Subcutaneous abdominal adipose tissue (tissue), 5 donors: ENCODE measurements at regions not wholly inside any gene's neighbourhood (a gene's known extent, or its start where the extent isn't known, plus 50 kb on each side); places are given as distances from the start of the nearest gene placed in this dataset.

ENCODE experiments used
- H3K27ac ChIP-seq: one replicate; pipeline ENCODE4 v1.7.0; 2013; ENCODE audit warnings: low read depth, mild to moderate bottlenecking, inconsistent platforms, low read length, moderate library complexity
- H3K27me3 ChIP-seq, 5 donors: one replicate each; pipeline ENCODE4 v1.7.0; 2013; ENCODE audit warnings: low read length in 5 of 5, inconsistent platforms in 1 of 5; ENCODE audit not compliant: control insufficient read depth in 5 of 5, insufficient read depth in 4 of 5
- H3K36me3 ChIP-seq, 5 donors: one replicate each; pipeline ENCODE4 v1.7.0; 2013; ENCODE audit warnings: low read length in 5 of 5; ENCODE audit not compliant: control insufficient read depth in 5 of 5, insufficient read depth in 5 of 5
- H3K4me1 ChIP-seq, 5 donors: one replicate each; pipeline ENCODE4 v1.7.0; 2013; ENCODE audit warnings: low read length in 5 of 5, mild to moderate bottlenecking in 3 of 5, moderate library complexity in 1 of 5; ENCODE audit not compliant: control insufficient read depth in 5 of 5, insufficient read depth in 5 of 5
- H3K4me3 ChIP-seq, 5 donors: one replicate each; pipeline ENCODE4 v1.7.0; 2013; ENCODE audit warnings: low read length in 5 of 5, low read depth in 1 of 5
- H3K9ac ChIP-seq, 5 donors: one replicate each; pipeline ENCODE4 v1.7.0; 2013; ENCODE audit warnings: low read length in 5 of 5, mild to moderate bottlenecking in 4 of 5, moderate library complexity in 3 of 5
- H3K9me3 ChIP-seq, 5 donors: one replicate each; pipeline ENCODE4 v1.7.0; 2013; ENCODE audit warnings: low read length in 5 of 5; ENCODE audit not compliant: control insufficient read depth in 5 of 5
- donor health status: healthy.
- donor health status: healthy.
- donor health status: healthy.
- donor health status: healthy.
- donor health status: healthy.

- Histone ChIP-seq H3K27ac (no peak overlapping the region), H3K4me3 (no peak overlapping the region), H3K27me3 (no peaks in the 10 kb centered on the region), H3K9ac (no peak overlapping the region), H3K36me3 (no peaks in the 10 kb centered on the region), H3K4me1 (peaks cover 0 to 16% (median 0%) of the 10 kb centered on the region in 5 donors), H3K9me3 (peaks cover 0 to 3% (median 0%) of the 10 kb centered on the region in 5 donors)
Measured at GRCh38 chr17:71379512-71379911, 741.3 kb upstream of the SOX9 start.

- H3K4me3 ChIP-seq, result no peak overlapping the region
- H3K9me3 ChIP-seq, result peaks cover 0 to 3% (median 0%) of the 10 kb centered on the region in 5 donors
- no peak overlapping the region for H3K9ac ChIP-seq
- no peaks in the 10 kb centered on the region for H3K36me3 ChIP-seq
- H3K4me1 ChIP-seq, result peaks cover 0 to 16% (median 0%) of the 10 kb centered on the region in 5 donors
- H3K27me3 ChIP-seq, result no peaks in the 10 kb centered on the region
- H3K27ac ChIP-seq, result no peak overlapping the region
Measured at GRCh38 chr17:71380535-71380934, 740.3 kb upstream of the SOX9 start.

DNA sequence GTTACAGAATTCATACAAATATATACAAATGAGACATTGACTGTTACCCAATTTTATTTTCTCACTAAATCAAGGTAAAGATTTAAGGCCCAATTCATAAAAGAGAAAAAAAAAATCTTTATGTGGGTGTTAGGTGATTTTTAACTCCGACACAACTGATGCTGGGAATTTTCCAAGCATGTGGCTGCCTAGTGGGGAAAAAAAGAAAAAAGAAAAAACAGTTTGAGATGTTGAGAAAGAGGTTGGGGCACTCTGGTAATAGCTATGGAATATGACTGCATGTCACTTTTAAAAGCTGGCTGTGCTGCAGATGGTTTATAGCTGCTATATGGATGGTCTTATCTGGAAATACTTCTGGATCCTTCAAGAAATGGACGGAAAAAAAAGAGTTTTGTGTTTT is 739.9 kb upstream of the SOX9 start:
- Histone ChIP-seq H3K36me3 (no peaks in the 10 kb centered on the region), H3K4me1 (peaks cover 0 to 16% (median 0%) of the 10 kb centered on the region in 5 donors), H3K4me3 (no peak overlapping the region), H3K9me3 (peaks cover 0 to 3% (median 0%) of the 10 kb centered on the region in 5 donors), H3K9ac (no peak overlapping the region), H3K27ac (no peak overlapping the region), H3K27me3 (no peaks in the 10 kb centered on the region)

DNA sequence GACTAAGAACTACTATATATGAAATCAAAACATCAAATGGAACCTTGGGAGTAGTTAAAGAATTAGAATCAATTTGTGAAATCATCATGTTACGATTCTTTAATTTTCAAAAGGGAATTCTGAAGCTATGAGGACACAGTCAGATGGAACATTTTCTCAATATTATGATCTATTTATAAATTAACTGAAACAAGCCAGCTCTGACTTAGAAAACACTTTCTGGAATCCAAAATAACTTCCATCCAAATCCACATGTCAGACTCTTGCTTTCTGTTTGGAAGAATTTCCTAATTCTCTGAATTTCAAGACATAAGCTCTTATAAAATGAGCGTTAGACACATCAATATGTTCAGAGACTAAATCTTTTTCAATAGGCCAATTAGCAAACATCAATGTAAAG is 737.7 kb upstream of the SOX9 start:
- Histone ChIP-seq H3K4me1 (peaks cover 0 to 16% (median 0%) of the 10 kb centered on the region in 5 donors), H3K27ac (no peak overlapping the region), H3K36me3 (no peaks in the 10 kb centered on the region), H3K27me3 (no peaks in the 10 kb centered on the region), H3K9me3 (no peaks in the 10 kb centered on the region), H3K4me3 (no peak overlapping the region), H3K9ac (no peak overlapping the region)

- H3K9ac ChIP-seq, result no peak overlapping the region
- no peaks in the 10 kb centered on the region for H3K36me3 ChIP-seq
- no peaks in the 10 kb centered on the region for H3K27me3 ChIP-seq
- H3K9me3 ChIP-seq, result no peaks in the 10 kb centered on the region
- no peak overlapping the region for H3K27ac ChIP-seq
- no peak overlapping the region for H3K4me3 ChIP-seq
- peaks cover 0 to 11% (median 0%) of the 10 kb centered on the region in 5 donors for H3K4me1 ChIP-seq
Measured at GRCh38 chr17:71387456-71387855, 733.4 kb upstream of the SOX9 start.

DNA sequence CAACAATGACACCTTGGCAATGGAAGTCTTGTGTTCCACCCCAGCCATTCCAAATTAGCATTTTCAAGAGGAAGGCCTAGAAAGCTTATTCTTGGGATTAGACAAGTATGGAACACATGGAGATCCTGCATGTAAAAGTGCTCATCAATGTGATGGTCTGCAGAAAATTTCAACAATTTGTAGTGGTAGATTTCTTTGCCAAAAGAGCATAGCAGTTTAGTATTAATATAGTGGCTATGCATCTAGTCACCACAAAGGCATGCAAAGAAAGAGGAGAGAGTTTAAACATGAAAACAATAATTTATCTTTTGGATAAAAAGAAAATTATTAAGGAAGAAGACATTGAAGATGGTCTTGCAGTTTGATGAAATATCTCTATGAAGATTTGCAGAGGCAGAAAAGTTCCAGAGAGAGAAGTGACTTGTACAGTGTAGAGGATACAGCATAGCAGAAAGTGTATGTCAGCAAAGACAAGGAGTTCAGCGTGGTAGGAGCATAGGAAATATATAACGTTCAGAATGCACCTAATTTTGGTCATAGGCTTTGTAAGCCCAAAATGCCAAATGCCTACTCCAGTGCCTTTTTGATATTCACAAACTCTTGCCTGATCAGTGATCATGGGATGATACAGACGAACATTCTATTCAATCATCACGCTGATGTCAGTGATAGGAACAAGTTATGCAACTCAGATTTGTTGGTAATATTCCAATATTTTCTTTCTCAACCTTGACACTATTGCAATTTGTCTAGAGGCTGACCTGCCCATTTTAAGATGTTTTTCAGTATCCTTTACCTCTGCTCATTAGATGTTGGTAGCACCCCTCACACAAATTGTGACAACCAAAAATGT is 727.9 kb upstream of the SOX9 start:
- Histone ChIP-seq H3K36me3 (no peaks in the 10 kb centered on the region), H3K4me3 (no peak overlapping the region), H3K27me3 (no peaks in the 10 kb centered on the region), H3K9ac (no peak overlapping the region), H3K27ac (no peak overlapping the region), H3K9me3 (no peaks in the 10 kb centered on the region), H3K4me1 (no peaks in the 10 kb centered on the region)

DNA sequence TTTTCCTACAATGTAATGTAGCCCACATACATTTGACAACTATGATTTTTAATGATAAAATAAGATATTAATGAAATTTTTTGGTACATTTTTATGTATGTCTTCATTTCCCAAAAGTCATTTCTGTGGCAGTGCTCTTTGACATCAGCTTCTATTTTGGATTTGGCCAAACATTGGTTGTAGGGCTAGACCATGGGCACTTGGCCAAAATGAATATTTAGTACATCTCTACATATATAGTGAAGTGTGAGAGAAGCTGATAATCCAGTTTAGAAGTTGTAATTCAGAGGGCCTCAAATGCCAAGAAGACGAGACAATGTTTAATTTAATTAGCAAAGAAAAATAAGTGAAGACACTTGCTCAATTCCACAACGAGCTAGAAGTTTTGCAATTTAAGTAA is 724.9 kb upstream of the SOX9 start:
- H3K27me3 ChIP-seq, result no peaks in the 10 kb centered on the region
- H3K27ac ChIP-seq, result no peak overlapping the region
- H3K4me3 ChIP-seq, result no peak overlapping the region
- H3K9me3 ChIP-seq, result no peaks in the 10 kb centered on the region
- no peaks in the 10 kb centered on the region for H3K36me3 ChIP-seq
- H3K4me1 ChIP-seq, result peaks cover 0 to 5% (median 0%) of the 10 kb centered on the region in 5 donors
- no peak overlapping the region for H3K9ac ChIP-seq

DNA sequence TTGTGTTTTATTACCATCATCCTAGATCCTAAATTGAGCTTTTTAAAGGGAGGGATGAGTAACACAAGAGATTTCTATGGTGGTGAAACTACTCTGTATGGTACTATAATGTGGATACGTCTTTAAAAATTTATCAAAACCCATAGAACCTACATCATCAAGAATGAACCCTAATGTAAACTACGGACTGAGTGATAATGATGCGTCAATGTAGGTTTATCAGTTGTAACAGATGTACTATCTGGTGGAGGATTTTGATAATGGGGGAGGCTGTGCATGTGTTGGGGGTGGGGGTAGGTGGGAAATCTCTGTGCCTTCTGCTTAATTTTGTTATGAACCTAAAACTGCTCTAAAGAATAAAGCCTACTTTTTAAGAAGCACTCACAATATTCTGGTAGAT is 724.1 kb upstream of the SOX9 start:
- H3K36me3 ChIP-seq, result no peaks in the 10 kb centered on the region
- H3K9ac ChIP-seq, result no peak overlapping the region
- no peak overlapping the region for H3K27ac ChIP-seq
- peaks cover 0 to 5% (median 0%) of the 10 kb centered on the region in 5 donors for H3K4me1 ChIP-seq
- no peak overlapping the region for H3K4me3 ChIP-seq
- no peaks in the 10 kb centered on the region for H3K9me3 ChIP-seq
- no peaks in the 10 kb centered on the region for H3K27me3 ChIP-seq

- Histone ChIP-seq H3K4me3 (no peak overlapping the region), H3K36me3 (no peaks in the 10 kb centered on the region), H3K9ac (no peak overlapping the region)
Measured at GRCh38 chr17:71398025-71398424, 722.8 kb upstream of the SOX9 start.

GRCh38 chr17:71398800-71399219 is 722.0 kb upstream of the SOX9 start:
- no peaks in the 10 kb centered on the region for H3K9me3 ChIP-seq
- H3K27ac ChIP-seq, result no peak overlapping the region
- H3K4me1 ChIP-seq, result peaks cover 0 to 5% (median 0%) of the 10 kb centered on the region in 5 donors
- no peak overlapping the region for H3K9ac ChIP-seq
- H3K27me3 ChIP-seq, result no peaks in the 10 kb centered on the region
- no peak overlapping the region for H3K4me3 ChIP-seq
- H3K36me3 ChIP-seq, result no peaks in the 10 kb centered on the region

More at GRCh38 chr17:71398025-71398424, 722.8 kb upstream of the SOX9 start:
- H3K9me3 ChIP-seq, result no peaks in the 10 kb centered on the region
- no peaks in the 10 kb centered on the region for H3K27me3 ChIP-seq
- no peak overlapping the region for H3K27ac ChIP-seq
- H3K4me1 ChIP-seq, result peaks cover 0 to 5% (median 0%) of the 10 kb centered on the region in 5 donors
